B cell (primary cell): ENCODE measurements at regions not wholly inside any gene's neighbourhood (a gene's known extent, or its start where the extent isn't known, plus 50 kb on each side); places are given as distances from the start of the nearest gene placed in this dataset.

ENCODE experiments used
- CTCF ChIP-seq: fragments of 200-600 bp; IDR thresholded peaks from one replicate; pipeline ENCODE4 v1.8.0; 2022; ENCODE audit warnings: antibody characterized with exemption, mild to moderate bottlenecking
- EZH2 ChIP-seq: IDR thresholded peaks from 2 replicates; pipeline ENCODE4 v1.6.1; 2012; ENCODE audit warnings: borderline replicate concordance, low read depth, mild to moderate bottlenecking, moderate library complexity, low read length; ENCODE audit not compliant: insufficient read depth, poor library complexity, severe bottlenecking

GRCh38 chr1:245094954-245095353 lies 59.8 kb upstream of the KIF26B start:
- TF ChIP-seq CTCF (no peak), EZH2 (no peak)
